IMR-90 (cell line): ENCODE measurements at regions not wholly inside any gene's neighbourhood (a gene's known extent, or its start where the extent isn't known, plus 50 kb on each side); places are given as distances from the start of the nearest gene placed in this dataset.

Source experiments
- ATAC-seq: fragments of 200-7000 bp; cut with Tn5 transposase; 2 replicates; pipeline ENCODE4 v1.9.1; 2020; ENCODE audit warnings: low read depth, mild to moderate bottlenecking, moderate library complexity
- BruUV-seq: library from RNA; stranded (reverse); fragments of 400-500 nt; replicated peaks from 2 replicates; lab custom pipeline; 2021; lab: Mats Ljungman, UMichigan
- CTCF ChIA-PET: fragments of 300-600 bp; formaldehyde crosslinking; extraction: SDS; loops from one replicate; lab custom pipeline; 2021; ENCODE audit warnings: antibody characterized with exemption; lab: Yijun Ruan, JAX
- POLR2A ChIA-PET: fragments of 300-600 bp; sonication (Branson Sonifier 250); formaldehyde crosslinking; loops from one replicate; lab custom pipeline; 2022; ENCODE audit warnings: antibody characterized with exemption; ENCODE audit not compliant: unreplicated experiment; lab: Charles Lee
- DNase-seq: peaks from one replicate; pipeline ENCODE4 v3.0.0; 2013
- H2AFZ ChIP-seq: replicated peaks from 2 replicates; pipeline ENCODE3; 2013; ENCODE audit warnings: low read length, mild to moderate bottlenecking; ENCODE audit not compliant: poor library complexity
- H2AK5ac ChIP-seq: 2 replicates; pipeline ENCODE4 v1.6.1; 2013; ENCODE audit warnings: low read depth, low read length, inconsistent platforms
- H2AK9ac ChIP-seq: replicated peaks from 2 replicates; pipeline ENCODE3; 2013; ENCODE audit warnings: mild to moderate bottlenecking, low read depth, low read length, moderate library complexity; ENCODE audit not compliant: poor library complexity
- H2BK120ac ChIP-seq: 2 replicates; pipeline ENCODE4 v1.6.1; 2013; ENCODE audit warnings: low read depth, low read length, inconsistent platforms
- H2BK15ac ChIP-seq: 3 replicates; pipeline ENCODE4 v1.6.1; 2013; ENCODE audit warnings: low read depth, low read length, inconsistent platforms
- H2BK20ac ChIP-seq: 2 replicates; pipeline ENCODE4 v1.6.1; 2013; ENCODE audit warnings: low read depth, mild to moderate bottlenecking, inconsistent platforms, low read length, moderate library complexity
- H2BK5ac ChIP-seq: 2 replicates; pipeline ENCODE4 v1.6.1; 2013; ENCODE audit warnings: mild to moderate bottlenecking, low read depth, low read length, inconsistent platforms; ENCODE audit not compliant: poor library complexity, severe bottlenecking
- H3K14ac ChIP-seq: replicated peaks from 2 replicates; pipeline ENCODE4 v1.6.1; 2013; ENCODE audit warnings: low read depth, low read length, inconsistent platforms
- H3K18ac ChIP-seq: 2 replicates; pipeline ENCODE4 v1.6.1; 2013; ENCODE audit warnings: low read depth, low read length, control low read depth
- H3K23ac ChIP-seq: 2 replicates; pipeline ENCODE4 v1.6.1; 2013; ENCODE audit warnings: low read depth, low read length, inconsistent platforms
- H3K27ac ChIP-seq: 2 replicates; pipeline ENCODE4 v1.5.1; 2013; ENCODE audit warnings: mild to moderate bottlenecking, control low read depth, low read length; ENCODE audit not compliant: insufficient read depth
- H3K27me3 ChIP-seq: 2 replicates; pipeline ENCODE4 v1.6.1; 2013; ENCODE audit warnings: low read length; ENCODE audit not compliant: control insufficient read depth, insufficient read depth
- H3K36me3 ChIP-seq: 2 replicates; pipeline ENCODE4 v1.6.1; 2013; ENCODE audit warnings: low read length, mixed read lengths; ENCODE audit not compliant: control insufficient read depth, insufficient read depth
- H3K4ac ChIP-seq: 2 replicates; pipeline ENCODE4 v1.6.1; 2013; ENCODE audit warnings: low read depth, low read length, inconsistent platforms
- H3K4me1 ChIP-seq: 2 replicates; pipeline ENCODE4 v1.6.1; 2013; ENCODE audit warnings: low read length, mixed read lengths; ENCODE audit not compliant: control insufficient read depth, insufficient read depth
- H3K4me2 ChIP-seq: 2 replicates; pipeline ENCODE4 v1.6.1; 2013; ENCODE audit warnings: low read depth, mild to moderate bottlenecking, control low read depth, low read length, moderate library complexity
- H3K4me3 ChIP-seq: 2 replicates; pipeline ENCODE4 v1.5.1; 2013; ENCODE audit warnings: low read depth, mild to moderate bottlenecking, control low read depth, low read length, moderate library complexity; ENCODE audit not compliant: insufficient read depth
- H3K56ac ChIP-seq: 2 replicates; pipeline ENCODE4 v1.6.1; 2013; ENCODE audit warnings: low read length, inconsistent platforms; ENCODE audit not compliant: insufficient read depth; ENCODE audit errors: extremely low read depth
- H3K79me1 ChIP-seq, 2 experiments: 2 replicates each; pipeline ENCODE4 v1.6.1; 2013; ENCODE audit warnings: low read length in 2 of 2, inconsistent platforms in 1 of 2, low read depth in 1 of 2
- H3K9ac ChIP-seq: 2 replicates; pipeline ENCODE4 v1.6.1; 2013; ENCODE audit warnings: low read depth, low read length, control low read depth
- H3K9me1 ChIP-seq: 2 replicates; pipeline ENCODE4 v1.6.1; 2013; ENCODE audit warnings: low read length, inconsistent platforms; ENCODE audit not compliant: insufficient read depth
- H3K9me3 ChIP-seq: 2 replicates; pipeline ENCODE4 v1.6.1; 2013; ENCODE audit warnings: low read length; ENCODE audit not compliant: control insufficient read depth, insufficient read depth
- H4K20me1 ChIP-seq: 2 replicates; pipeline ENCODE4 v1.6.1; 2013; ENCODE audit warnings: low read length, inconsistent platforms; ENCODE audit not compliant: insufficient read depth
- H4K5ac ChIP-seq: 2 replicates; pipeline ENCODE4 v1.6.1; 2013; ENCODE audit warnings: mild to moderate bottlenecking, low read depth, low read length, control low read depth
- H4K8ac ChIP-seq, 2 experiments: 2 replicates each; pipeline ENCODE4 v1.6.1; 2013; ENCODE audit warnings: low read depth in 2 of 2, low read length in 2 of 2, control low read depth in 1 of 2, inconsistent platforms in 1 of 2
- H4K91ac ChIP-seq: 2 replicates; pipeline ENCODE4 v1.6.1; 2013; ENCODE audit warnings: low read depth, low read length, inconsistent platforms; ENCODE audit not compliant: insufficient read depth
- CEBPB ChIP-seq: IDR thresholded peaks from 2 replicates; pipeline ENCODE4 v1.6.1; 2012; ENCODE audit warnings: low read depth, low read length, improper control_type of control experiment
- CHD1 ChIP-seq: IDR thresholded peaks from 2 replicates; pipeline ENCODE4 v1.6.1; 2012; ENCODE audit warnings: low read depth, low read length, improper control_type of control experiment
- CTCF ChIP-seq: conservative IDR thresholded peaks from 2 replicates; pipeline ENCODE4 v1.5.1; 2012; ENCODE audit warnings: mild to moderate bottlenecking, low read depth, low read length, improper control_type of control experiment
- MAFK ChIP-seq: IDR thresholded peaks from 2 replicates; pipeline ENCODE4 v1.6.1; 2012; ENCODE audit warnings: low read depth, low read length, improper control_type of control experiment
- MAZ ChIP-seq: IDR thresholded peaks from 2 replicates; pipeline ENCODE4 v1.6.1; 2012; ENCODE audit warnings: low read depth, mild to moderate bottlenecking, low read length, improper control_type of control experiment, moderate library complexity, borderline replicate concordance
- MXI1 ChIP-seq: IDR thresholded peaks from 2 replicates; pipeline ENCODE4 v1.6.1; 2012; ENCODE audit warnings: low read depth, mild to moderate bottlenecking, low read length, moderate library complexity, borderline replicate concordance
- RCOR1 ChIP-seq: IDR thresholded peaks from 2 replicates; pipeline ENCODE4 v1.6.1; 2012; ENCODE audit warnings: mild to moderate bottlenecking, low read length, improper control_type of control experiment; ENCODE audit not compliant: insufficient replicate concordance
- SMC3 ChIP-seq: fragments of 150-350 bp; IDR thresholded peaks from 2 replicates; pipeline ENCODE4 v1.6.1; 2016; ENCODE audit warnings: low read depth, mild to moderate bottlenecking, antibody characterized with exemption, low read length, moderate library complexity
- WGBS, 2 experiments: methylation state at CpG; one replicate each; pipeline versions ENCODE4 v1.1.5 to v1.1.7; 2013; ENCODE audit warnings: missing lambda C conversion rate in 2 of 2; ENCODE audit not compliant: insufficient read length in 1 of 2; ENCODE audit errors: extremely low coverage in 2 of 2; 5-methylcytosine and 5-hydroxymethylcytosine counted together
- dilution Hi-C: fragments of 300-500 bp; cut with HindIII; formaldehyde crosslinking; loops from one replicate; pipeline ENCODE4 v1.14.3; 2018; ENCODE audit warnings: low sequenced_read_pairs; ENCODE audit not compliant: unreplicated experiment
- in situ Hi-C: fragments of 300-500 bp; cut with MboI; formaldehyde crosslinking; loops from 3 replicates; pipeline ENCODE4 v1.14.3; 2019; ENCODE audit warnings: low sequenced_read_pairs, inconsistent platforms, mixed read lengths
- intact Hi-C: fragments of 100-400 bp; cut with micrococcal nuclease; formaldehyde crosslinking; loops from 2 replicates; pipeline ENCODE4 v1.10.0; 2022

- Histone ChIP-seq H3K4me1 (peaks cover 2% of the 10 kb centered on the region; the same call in 1 of the 2 replicates), H4K8ac (no peak overlapping the region), H2AFZ (no peak overlapping the region), H2BK20ac (no peak overlapping the region), H3K79me1 (no peaks in the 10 kb centered on the region), H3K9me3 (no peaks in the 10 kb centered on the region), H2AK5ac (no peak overlapping the region), H2AK9ac (no peak overlapping the region), H3K9me1 (no peaks in the 10 kb centered on the region), H4K91ac (no peak overlapping the region), H3K27me3 (no peaks in the 10 kb centered on the region), H3K18ac (no peak overlapping the region), H3K27ac (no peak overlapping the region), H3K9ac (no peak overlapping the region), H2BK15ac (no peak overlapping the region), H2BK120ac (no peak overlapping the region), H3K4ac (no peak overlapping the region), H3K14ac (no peak overlapping the region), H3K56ac (0 out of 2 replicates have a peak overlapping the region, but pooled peaks have one; percentile 0), H3K36me3 (no peaks in the 10 kb centered on the region), H3K23ac (no peak overlapping the region), H3K4me2 (peak overlapping the region; percentile 75), H2BK5ac (no peak overlapping the region), H4K5ac (no peak overlapping the region), H4K20me1 (no peaks in the 10 kb centered on the region), H3K4me3 (no peak overlapping the region)
- TF ChIP-seq MAZ, result no peak
- no peak for TF ChIP-seq CEBPB
- TF ChIP-seq MAFK, result no peak
- no peak for TF ChIP-seq RCOR1
- TF ChIP-seq CHD1, result no peak
- no peak for TF ChIP-seq MXI1
- no peak for TF ChIP-seq SMC3
- no peak for TF ChIP-seq CTCF
- DNase-seq (peak; percentile 28), ATAC-seq (peak; percentile 75)
- intact Hi-C loops, result no loop called here
- dilution Hi-C loops, result no loop called here
- BruUV-seq, result no TSS peak
- ChIA-PET POLR2A (no interaction called here), CTCF (no interaction called here)
- in situ Hi-C loops, result no loop called here
- no CpG with 5 or more reads among the region's 5 CpGs for WGBS, 2 experiments
Observed at GRCh38 chr1:195637539-195637938, 970.7 kb downstream of the KCNT2 start.
